Liver (tissue), 8 donors: ENCODE measurements at regions not wholly inside any gene's neighbourhood (a gene's known extent, or its start where the extent isn't known, plus 50 kb on each side); places are given as distances from the start of the nearest gene placed in this dataset.

Experiments
- DNase-seq: peaks from one replicate; pipeline ENCODE4 v3.0.0-alpha.2; 2017; ENCODE audit warnings: low spot score
- H3K27ac ChIP-seq, 2 donors: one replicate each; pipeline ENCODE4 v1.7.0; 2013; ENCODE audit warnings: inconsistent platforms in 2 of 2, low read length in 2 of 2, control low read depth in 1 of 2, low read depth in 1 of 2, mild to moderate bottlenecking in 1 of 2
- H3K27me3 ChIP-seq, 4 donors: one replicate each; pipeline versions ENCODE4 v1.6.1 to v1.7.0; 2013; ENCODE audit warnings: low read length in 3 of 4, inconsistent platforms in 1 of 4, mild to moderate bottlenecking in 1 of 4, moderate library complexity in 1 of 4; ENCODE audit not compliant: control insufficient read depth in 4 of 4, insufficient read depth in 4 of 4
- H3K36me3 ChIP-seq, 4 donors: one replicate each; pipeline versions ENCODE4 v1.6.1 to v1.7.0; 2013; ENCODE audit warnings: low read length in 3 of 4, mild to moderate bottlenecking in 3 of 4, low read depth in 1 of 4, moderate library complexity in 1 of 4; ENCODE audit not compliant: control insufficient read depth in 4 of 4, insufficient read depth in 3 of 4
- H3K4me1 ChIP-seq, 4 donors: one replicate each; pipeline versions ENCODE4 v1.6.1 to v1.7.0; 2013; ENCODE audit warnings: low read length in 3 of 4, mild to moderate bottlenecking in 3 of 4, moderate library complexity in 1 of 4; ENCODE audit not compliant: control insufficient read depth in 4 of 4, insufficient read depth in 4 of 4
- H3K4me3 ChIP-seq, 3 donors: one replicate each; pipeline versions ENCODE4 v1.6.1 to v1.7.0; 2013; ENCODE audit warnings: low read length in 3 of 3, control low read depth in 1 of 3, low read depth in 1 of 3, mild to moderate bottlenecking in 1 of 3
- H3K9ac ChIP-seq, 2 donors: one replicate each; pipeline ENCODE4 v1.7.0; 2013; ENCODE audit warnings: low read length in 2 of 2, mild to moderate bottlenecking in 2 of 2, moderate library complexity in 2 of 2, control low read depth in 1 of 2, low read depth in 1 of 2
- H3K9me3 ChIP-seq, 4 donors: one replicate each; pipeline versions ENCODE4 v1.6.1 to v1.7.0; 2013; ENCODE audit warnings: low read length in 3 of 4; ENCODE audit not compliant: control insufficient read depth in 4 of 4
- EGR1 ChIP-seq, 2 donors: IDR thresholded peaks; 2 replicates each; pipeline ENCODE4 v1.6.1; 2016 to 2018; ENCODE audit warnings: antibody characterized with exemption in 2 of 2, low read depth in 2 of 2
- FOXA1 ChIP-seq: IDR thresholded peaks from 2 replicates; pipeline ENCODE4 v1.6.1; 2016; ENCODE audit warnings: antibody characterized with exemption
- FOXA2 ChIP-seq: IDR thresholded peaks from 2 replicates; pipeline ENCODE4 v1.6.1; 2016; ENCODE audit warnings: antibody characterized with exemption
- GABPA ChIP-seq, 2 donors: IDR thresholded peaks in 1 of 2; conservative IDR thresholded peaks in 1 of 2; 2 replicates each; pipeline ENCODE4 v1.6.1; 2016; ENCODE audit warnings: antibody characterized with exemption in 2 of 2, mild to moderate bottlenecking in 1 of 2, moderate library complexity in 1 of 2
- HNF4A ChIP-seq, 2 donors: conservative IDR thresholded peaks; 2 replicates each; pipeline ENCODE4 v1.6.1; 2016; ENCODE audit warnings: antibody characterized with exemption in 2 of 2, mild to moderate bottlenecking in 2 of 2
- HNF4G ChIP-seq: IDR thresholded peaks from 2 replicates; pipeline ENCODE4 v1.6.1; 2016; ENCODE audit warnings: antibody characterized with exemption
- JUND ChIP-seq, 2 donors: IDR thresholded peaks; 2 replicates each; pipeline ENCODE4 v1.6.1; 2016; ENCODE audit warnings: antibody characterized with exemption in 2 of 2
- MAX ChIP-seq: IDR thresholded peaks from 2 replicates; pipeline ENCODE4 v1.6.1; 2016; ENCODE audit warnings: antibody characterized with exemption
- NR2F2 ChIP-seq: IDR thresholded peaks from 2 replicates; pipeline ENCODE4 v1.6.1; 2016; ENCODE audit warnings: antibody characterized with exemption
- RAD21 ChIP-seq, 2 donors: IDR thresholded peaks; 2 replicates each; pipeline ENCODE4 v1.6.1; 2016; ENCODE audit warnings: antibody characterized with exemption in 2 of 2, mild to moderate bottlenecking in 2 of 2
- REST ChIP-seq: IDR thresholded peaks from 2 replicates; pipeline ENCODE4 v1.6.1; 2016; ENCODE audit warnings: antibody characterized with exemption, mild to moderate bottlenecking
- RXRA ChIP-seq, 2 donors: IDR thresholded peaks; 2 replicates each; pipeline ENCODE4 v1.6.1; 2017 to 2018; ENCODE audit warnings: antibody characterized with exemption in 2 of 2, mild to moderate bottlenecking in 1 of 2
- SP1 ChIP-seq: IDR thresholded peaks from 2 replicates; pipeline ENCODE4 v1.6.1; 2018; ENCODE audit warnings: antibody characterized with exemption, mild to moderate bottlenecking
- TAF1 ChIP-seq: conservative IDR thresholded peaks from 2 replicates; pipeline ENCODE4 v1.6.1; 2016; ENCODE audit warnings: antibody characterized with exemption, mild to moderate bottlenecking
- YY1 ChIP-seq: IDR thresholded peaks from 2 replicates; pipeline ENCODE4 v1.6.1; 2016; ENCODE audit warnings: antibody characterized with exemption, mild to moderate bottlenecking
- WGBS: extraction: QIAGEN DNeasy Blood & Tissue Kit; methylation state at CpG from one replicate; pipeline ENCODE4 v1.1.7; 2013; 5-methylcytosine and 5-hydroxymethylcytosine counted together
- TF ChIP-seq, protein P1 (sequence below): IDR thresholded peaks from 2 replicates; pipeline ENCODE4 v1.6.1; 2016; ENCODE audit warnings: antibody characterized with exemption
- TF ChIP-seq, protein P2 (sequence below): IDR thresholded peaks from 2 replicates; pipeline ENCODE4 v1.6.1; 2016; ENCODE audit warnings: antibody characterized with exemption
- TF ChIP-seq, protein P3 (sequence below): fragments of 150-350 bp; IDR thresholded peaks from 2 replicates; pipeline ENCODE4 v1.5.1; 2017; ENCODE audit warnings: improper control_type of control experiment, low read depth, low read length; ENCODE audit not compliant: missing input control
- donor health status: healthy.
- donor health status: healthy.
- donor health status: healthy.
- donor health status: healthy.
- donor health status: healthy.

- 67% methylated on average over 2 of the region's 2 CpGs for WGBS
- H3K27me3 ChIP-seq, result peaks cover 0 to 2% (median 0%) of the 10 kb centered on the region in 4 donors
- no peaks in the 10 kb centered on the region for H3K36me3 ChIP-seq
- no peak overlapping the region for H3K27ac ChIP-seq
- no peaks in the 10 kb centered on the region for H3K4me1 ChIP-seq
- no peak overlapping the region for H3K4me3 ChIP-seq
- H3K9me3 ChIP-seq, result no peaks in the 10 kb centered on the region
- no peak for DNase-seq
- TF ChIP-seq, protein P1, sequence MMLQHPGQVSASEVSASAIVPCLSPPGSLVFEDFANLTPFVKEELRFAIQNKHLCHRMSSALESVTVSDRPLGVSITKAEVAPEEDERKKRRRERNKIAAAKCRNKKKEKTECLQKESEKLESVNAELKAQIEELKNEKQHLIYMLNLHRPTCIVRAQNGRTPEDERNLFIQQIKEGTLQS, result no peak
- no peak for TF ChIP-seq GABPA (IDR thresholded peaks at IDR 0.05 in 1 of 2, conservative IDR thresholded peaks at IDR 0.05 in 1 of 2)
- TF ChIP-seq FOXA1, result no peak
- TF ChIP-seq SP1, result no peak
- no peak for TF ChIP-seq NR2F2
- TF ChIP-seq YY1, result no peak
- TF ChIP-seq RXRA (IDR thresholded peaks at IDR 0.05), result no peak
- TF ChIP-seq HNF4G, result no peak
- no peak for TF ChIP-seq REST
- TF ChIP-seq RAD21 (IDR thresholded peaks at IDR 0.05), result no peak
- no peak for TF ChIP-seq TAF1
- no peak for TF ChIP-seq FOXA2
- no peak for TF ChIP-seq EGR1 (IDR thresholded peaks at IDR 0.05; ENCODE audit: low read depth in 2 of 2)
- TF ChIP-seq, protein P2, sequence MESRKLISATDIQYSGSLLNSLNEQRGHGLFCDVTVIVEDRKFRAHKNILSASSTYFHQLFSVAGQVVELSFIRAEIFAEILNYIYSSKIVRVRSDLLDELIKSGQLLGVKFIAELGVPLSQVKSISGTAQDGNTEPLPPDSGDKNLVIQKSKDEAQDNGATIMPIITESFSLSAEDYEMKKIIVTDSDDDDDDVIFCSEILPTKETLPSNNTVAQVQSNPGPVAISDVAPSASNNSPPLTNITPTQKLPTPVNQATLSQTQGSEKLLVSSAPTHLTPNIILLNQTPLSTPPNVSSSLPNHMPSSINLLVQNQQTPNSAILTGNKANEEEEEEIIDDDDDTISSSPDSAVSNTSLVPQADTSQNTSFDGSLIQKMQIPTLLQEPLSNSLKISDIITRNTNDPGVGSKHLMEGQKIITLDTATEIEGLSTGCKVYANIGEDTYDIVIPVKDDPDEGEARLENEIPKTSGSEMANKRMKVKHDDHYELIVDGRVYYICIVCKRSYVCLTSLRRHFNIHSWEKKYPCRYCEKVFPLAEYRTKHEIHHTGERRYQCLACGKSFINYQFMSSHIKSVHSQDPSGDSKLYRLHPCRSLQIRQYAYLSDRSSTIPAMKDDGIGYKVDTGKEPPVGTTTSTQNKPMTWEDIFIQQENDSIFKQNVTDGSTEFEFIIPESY, result no peak
- no peak for TF ChIP-seq JUND (IDR thresholded peaks at IDR 0.05)
- TF ChIP-seq HNF4A (conservative IDR thresholded peaks at IDR 0.05), result no peak
- TF ChIP-seq, protein P3, sequence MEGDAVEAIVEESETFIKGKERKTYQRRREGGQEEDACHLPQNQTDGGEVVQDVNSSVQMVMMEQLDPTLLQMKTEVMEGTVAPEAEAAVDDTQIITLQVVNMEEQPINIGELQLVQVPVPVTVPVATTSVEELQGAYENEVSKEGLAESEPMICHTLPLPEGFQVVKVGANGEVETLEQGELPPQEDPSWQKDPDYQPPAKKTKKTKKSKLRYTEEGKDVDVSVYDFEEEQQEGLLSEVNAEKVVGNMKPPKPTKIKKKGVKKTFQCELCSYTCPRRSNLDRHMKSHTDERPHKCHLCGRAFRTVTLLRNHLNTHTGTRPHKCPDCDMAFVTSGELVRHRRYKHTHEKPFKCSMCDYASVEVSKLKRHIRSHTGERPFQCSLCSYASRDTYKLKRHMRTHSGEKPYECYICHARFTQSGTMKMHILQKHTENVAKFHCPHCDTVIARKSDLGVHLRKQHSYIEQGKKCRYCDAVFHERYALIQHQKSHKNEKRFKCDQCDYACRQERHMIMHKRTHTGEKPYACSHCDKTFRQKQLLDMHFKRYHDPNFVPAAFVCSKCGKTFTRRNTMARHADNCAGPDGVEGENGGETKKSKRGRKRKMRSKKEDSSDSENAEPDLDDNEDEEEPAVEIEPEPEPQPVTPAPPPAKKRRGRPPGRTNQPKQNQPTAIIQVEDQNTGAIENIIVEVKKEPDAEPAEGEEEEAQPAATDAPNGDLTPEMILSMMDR, result no peak
- no peak for TF ChIP-seq MAX
- H3K9ac ChIP-seq, result no peak overlapping the region
Observed at GRCh38 chr16:64740261-64740660, 381.6 kb downstream of the CDH11 start.
